HG03354 (cell line): ENCODE measurements at regions not wholly inside any gene's neighbourhood (a gene's known extent, or its start where the extent isn't known, plus 50 kb on each side); places are given as distances from the start of the nearest gene placed in this dataset.

Experiments used
- ATAC-seq: cut with Tn5 transposase; IDR thresholded peaks from one replicate; pipeline ENCODE4 v1.9.1; 2021; ENCODE audit warnings: mild to moderate bottlenecking; ENCODE audit not compliant: unreplicated experiment, poor library complexity, severe bottlenecking

- no peak for ATAC-seq
Observed at GRCh38 chr1:80922906-80923305, 877.8 kb upstream of the ADGRL2 start.

GRCh38 chr1:80919426-80919825 is 881.3 kb upstream of the ADGRL2 start:
- ATAC-seq: no peak

- no peak for ATAC-seq
Observed at GRCh38 chr1:80918380-80918779, 882.4 kb upstream of the ADGRL2 start.

- ATAC-seq: no peak
Observed at GRCh38 chr1:80917826-80918225, 882.9 kb upstream of the ADGRL2 start.

GRCh38 chr1:80917225-80917624 is 883.5 kb upstream of the ADGRL2 start:
- ATAC-seq: no peak

- no peak for ATAC-seq
Observed at GRCh38 chr1:80915491-80915890, 885.2 kb upstream of the ADGRL2 start.

- ATAC-seq: no peak
Observed at GRCh38 chr1:80910426-80910825, 890.3 kb upstream of the ADGRL2 start.

- no peak for ATAC-seq
Observed at GRCh38 chr1:80909172-80909784, 891.5 kb upstream of the ADGRL2 start.

GRCh38 chr1:80896781-80897356 is 903.9 kb upstream of the ADGRL2 start:
- ATAC-seq: no peak

GRCh38 chr1:80894921-80895320 is 905.8 kb upstream of the ADGRL2 start:
- no peak for ATAC-seq

GRCh38 chr1:80893115-80893514 is 907.6 kb upstream of the ADGRL2 start:
- no peak for ATAC-seq

GRCh38 chr1:80892539-80892938 is 908.2 kb upstream of the ADGRL2 start:
- no peak for ATAC-seq

- no peak for ATAC-seq
Observed at GRCh38 chr1:80891871-80892270, 908.9 kb upstream of the ADGRL2 start.

GRCh38 chr1:80882553-80882952 is 918.2 kb upstream of the ADGRL2 start:
- no peak for ATAC-seq

- ATAC-seq: no peak
Observed at GRCh38 chr1:80878343-80878742, 922.4 kb upstream of the ADGRL2 start.

- no peak for ATAC-seq
Observed at GRCh38 chr1:80876035-80876434, 924.7 kb upstream of the ADGRL2 start.

- ATAC-seq: no peak
Observed at GRCh38 chr1:80869299-80869698, 931.4 kb upstream of the ADGRL2 start.

- no peak for ATAC-seq
Observed at GRCh38 chr1:80847904-80848303, 952.8 kb upstream of the ADGRL2 start.

GRCh38 chr1:80846966-80847365 is 953.8 kb upstream of the ADGRL2 start:
- no peak for ATAC-seq

GRCh38 chr1:80842796-80843195 is 957.9 kb upstream of the ADGRL2 start:
- no peak for ATAC-seq

GRCh38 chr1:80841261-80841660 is 959.5 kb upstream of the ADGRL2 start:
- no peak for ATAC-seq

GRCh38 chr1:80837066-80837465 is 963.7 kb upstream of the ADGRL2 start:
- ATAC-seq: no peak
